Astrocyte of the cerebellum (primary cell): ENCODE measurements at regions not wholly inside any gene's neighbourhood (a gene's known extent, or its start where the extent isn't known, plus 50 kb on each side); places are given as distances from the start of the nearest gene placed in this dataset.

Experiments
- DNase-seq: peaks from one replicate; pipeline ENCODE4 v3.0.0-alpha.2; 2011; ENCODE audit warnings: low read depth
- H3K4me3 ChIP-seq: 2 replicates; pipeline ENCODE4 v1.5.1; 2011; ENCODE audit warnings: mild to moderate bottlenecking, low read depth, low read length, moderate library complexity
- in situ Hi-C: cut with HindIII; loops from 2 replicates; pipeline ENCODE4 v1.10.0; 2017; ENCODE audit warnings: low sequenced_read_pairs
- TF ChIP-seq, protein P1 (sequence below): IDR thresholded peaks from 2 replicates; pipeline ENCODE4 v1.5.1; 2012; ENCODE audit warnings: low read length, low read depth, moderate library complexity, mild to moderate bottlenecking; ENCODE audit errors: missing control alignments

DNA sequence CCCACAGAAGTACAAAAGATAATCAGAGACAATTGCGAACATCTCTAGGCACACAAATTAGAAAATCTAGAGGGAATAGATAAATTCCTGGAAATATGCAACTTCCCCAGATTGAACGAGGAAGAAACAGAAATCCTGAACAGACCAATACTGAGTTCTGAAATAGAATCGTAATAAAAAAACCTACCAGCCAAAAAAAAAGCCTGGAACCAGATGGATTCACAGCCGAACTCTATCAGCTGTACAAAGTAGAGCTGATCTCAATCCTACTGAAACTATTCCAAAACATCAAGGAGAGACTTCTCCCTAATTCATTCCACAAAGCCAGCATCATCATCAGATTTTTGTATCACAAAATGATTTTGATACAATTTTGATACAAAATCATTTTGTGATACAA lies 206.4 kb downstream of the REEP3 start:
- TF ChIP-seq, protein P1, sequence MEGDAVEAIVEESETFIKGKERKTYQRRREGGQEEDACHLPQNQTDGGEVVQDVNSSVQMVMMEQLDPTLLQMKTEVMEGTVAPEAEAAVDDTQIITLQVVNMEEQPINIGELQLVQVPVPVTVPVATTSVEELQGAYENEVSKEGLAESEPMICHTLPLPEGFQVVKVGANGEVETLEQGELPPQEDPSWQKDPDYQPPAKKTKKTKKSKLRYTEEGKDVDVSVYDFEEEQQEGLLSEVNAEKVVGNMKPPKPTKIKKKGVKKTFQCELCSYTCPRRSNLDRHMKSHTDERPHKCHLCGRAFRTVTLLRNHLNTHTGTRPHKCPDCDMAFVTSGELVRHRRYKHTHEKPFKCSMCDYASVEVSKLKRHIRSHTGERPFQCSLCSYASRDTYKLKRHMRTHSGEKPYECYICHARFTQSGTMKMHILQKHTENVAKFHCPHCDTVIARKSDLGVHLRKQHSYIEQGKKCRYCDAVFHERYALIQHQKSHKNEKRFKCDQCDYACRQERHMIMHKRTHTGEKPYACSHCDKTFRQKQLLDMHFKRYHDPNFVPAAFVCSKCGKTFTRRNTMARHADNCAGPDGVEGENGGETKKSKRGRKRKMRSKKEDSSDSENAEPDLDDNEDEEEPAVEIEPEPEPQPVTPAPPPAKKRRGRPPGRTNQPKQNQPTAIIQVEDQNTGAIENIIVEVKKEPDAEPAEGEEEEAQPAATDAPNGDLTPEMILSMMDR: no peak
- in situ Hi-C loops: no loop called here
- H3K4me3 ChIP-seq: no peak overlapping the region
- no peak for DNase-seq

DNA sequence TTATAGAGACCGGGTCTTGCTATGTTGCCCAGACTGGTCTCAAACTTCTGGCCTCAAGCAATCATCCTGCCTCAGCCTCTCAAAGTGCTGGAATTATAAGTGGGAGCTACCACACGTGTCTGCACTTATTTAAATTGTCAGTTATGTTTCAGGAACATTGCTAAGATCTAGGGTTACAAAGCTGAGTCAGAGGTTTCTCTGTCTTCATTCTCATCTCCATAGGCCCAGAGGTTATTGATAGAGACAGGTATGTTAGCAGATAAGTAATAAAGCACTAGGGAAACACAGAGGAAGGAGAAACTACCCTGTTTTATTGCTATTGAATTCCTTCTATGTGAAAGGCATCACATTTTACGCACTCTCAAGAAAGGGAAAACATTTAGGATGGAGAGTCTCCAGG lies 214.1 kb downstream of the REEP3 start:
- in situ Hi-C loops: no loop called here

DNA sequence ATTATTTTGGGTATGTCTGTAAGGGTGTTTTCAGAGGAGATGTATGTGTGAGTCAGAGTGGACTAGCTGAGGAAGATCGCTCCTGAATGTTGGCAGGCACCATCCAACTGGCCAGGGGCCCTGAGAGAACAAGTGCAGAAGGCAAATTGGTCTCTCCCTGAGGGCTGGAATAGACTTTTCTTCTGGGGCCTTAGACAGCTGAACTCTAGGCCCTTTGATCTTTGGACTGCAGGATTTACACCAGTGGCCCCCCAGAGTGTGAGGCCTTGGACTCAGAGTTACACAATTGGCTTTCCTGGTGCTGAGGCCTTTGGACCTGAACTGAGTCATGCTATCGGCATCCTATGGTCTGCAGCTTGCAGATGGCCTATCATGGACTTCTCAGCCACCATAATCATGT lies 217.2 kb downstream of the REEP3 start:
- TF ChIP-seq, protein P1: no peak
- peak; percentile 43 for DNase-seq
- no peak overlapping the region for H3K4me3 ChIP-seq
- in situ Hi-C loops: no loop called here

More for the DNA sequence above, 214.1 kb downstream of the REEP3 start:
- TF ChIP-seq, protein P1: no peak
- no peak for DNase-seq
- H3K4me3 ChIP-seq: no peak overlapping the region

DNA sequence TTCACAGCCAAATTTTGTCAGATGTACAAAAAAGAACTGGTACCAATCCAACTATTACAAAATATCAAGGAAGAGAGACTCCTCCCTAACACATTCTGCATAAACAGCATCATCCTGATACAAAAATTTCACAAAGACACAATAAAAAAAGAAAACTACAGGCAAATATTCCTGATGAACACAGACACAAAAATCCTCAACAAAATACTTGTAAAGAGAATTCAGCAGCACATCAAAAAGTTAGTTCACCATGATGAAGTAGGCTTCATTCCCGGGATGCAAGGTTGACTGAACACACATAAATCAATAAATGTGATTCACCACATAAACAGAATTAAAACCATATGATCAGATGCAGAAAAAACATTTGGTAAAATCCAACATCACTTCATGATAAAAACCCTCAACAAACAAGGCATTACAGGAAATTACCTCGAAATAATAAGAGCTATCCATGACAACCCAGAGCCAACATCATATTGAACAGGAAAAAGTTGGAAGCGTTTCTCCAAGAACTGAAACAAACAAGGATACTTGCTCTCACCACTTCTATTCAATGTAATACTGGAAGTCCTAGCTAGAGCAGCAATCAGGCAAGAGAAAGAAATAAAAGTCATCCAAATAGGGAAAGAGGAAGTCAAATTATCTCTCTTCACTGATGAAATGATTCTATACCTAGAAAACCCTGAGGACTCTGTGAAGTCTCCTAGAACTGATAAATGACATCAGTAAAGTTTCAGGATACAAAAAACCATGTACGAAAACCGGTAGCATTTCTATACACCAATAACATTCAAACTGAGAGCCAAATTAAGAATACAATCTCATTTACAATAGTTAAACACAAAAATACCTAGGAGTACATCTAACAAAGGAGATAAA lies 223.1 kb downstream of the REEP3 start:
- no peak overlapping the region for H3K4me3 ChIP-seq
- TF ChIP-seq, protein P1: no peak
- DNase-seq: peak; percentile 50
- in situ Hi-C loops: no loop called here

DNA sequence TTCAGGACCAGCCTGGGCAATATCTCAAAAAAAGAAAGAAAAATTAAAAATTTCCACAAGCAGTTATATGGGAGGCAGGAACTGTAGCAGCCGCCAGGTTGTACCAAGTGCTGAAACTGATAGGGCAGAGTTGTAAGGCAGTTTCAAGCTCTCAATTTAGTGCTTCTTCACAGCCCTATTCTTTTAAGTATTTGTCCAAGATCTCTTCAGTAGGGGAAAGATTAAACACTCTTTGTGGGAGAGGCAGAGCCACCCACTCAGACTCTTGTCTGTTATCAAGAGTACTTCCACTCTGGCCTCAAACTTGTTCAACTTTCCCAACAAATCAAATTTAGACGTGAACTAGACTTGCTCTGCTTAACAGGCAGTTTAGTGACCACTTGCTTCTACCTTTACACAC lies 228.7 kb downstream of the REEP3 start:
- in situ Hi-C loops: no loop called here
- H3K4me3 ChIP-seq: no peak overlapping the region
- no peak for DNase-seq
- TF ChIP-seq, protein P1: no peak

- no peak for DNase-seq
- H3K4me3 ChIP-seq: no peak overlapping the region
- in situ Hi-C loops: no loop called here
- TF ChIP-seq, protein P1: no peak
These were observed 230.6 kb downstream of the REEP3 start for GRCh38 chr10:63751836-63752235.
